Mesendoderm (in vitro differentiated cells): ENCODE measurements at regions not wholly inside any gene's neighbourhood (a gene's known extent, or its start where the extent isn't known, plus 50 kb on each side); places are given as distances from the start of the nearest gene placed in this dataset.

ENCODE experiments used
- DNase-seq: peaks from one replicate; pipeline ENCODE4 v3.0.0; 2013
- H2AK5ac ChIP-seq: 2 replicates; pipeline ENCODE4 v1.6.1; 2013; ENCODE audit warnings: low read length, inconsistent platforms
- H2BK120ac ChIP-seq: 2 replicates; pipeline ENCODE4 v1.6.1; 2013; ENCODE audit warnings: low read depth, mild to moderate bottlenecking, low read length, moderate library complexity, mixed read lengths
- H2BK15ac ChIP-seq: replicated peaks from 2 replicates; pipeline ENCODE4 v1.6.1; 2013; ENCODE audit warnings: low read depth, mild to moderate bottlenecking, moderate library complexity
- H2BK5ac ChIP-seq: 2 replicates; pipeline ENCODE4 v1.6.1; 2013; ENCODE audit warnings: low read length, inconsistent platforms
- H3K18ac ChIP-seq: 2 replicates; pipeline ENCODE4 v1.6.1; 2013; ENCODE audit warnings: mild to moderate bottlenecking, low read length, mixed read lengths
- H3K23ac ChIP-seq: one replicate; pipeline ENCODE4 v1.6.1; 2013; ENCODE audit warnings: low read length
- H3K27ac ChIP-seq: 2 replicates; pipeline ENCODE4 v1.5.1; 2013; ENCODE audit warnings: low read depth, mild to moderate bottlenecking, inconsistent platforms, low read length, moderate library complexity
- H3K27me3 ChIP-seq: 2 replicates; pipeline ENCODE4 v1.6.1; 2013; ENCODE audit warnings: low read length, control low read depth, mild to moderate bottlenecking, inconsistent platforms; ENCODE audit not compliant: insufficient read depth, poor library complexity
- H3K36me3 ChIP-seq: 2 replicates; pipeline ENCODE4 v1.6.1; 2013; ENCODE audit warnings: low read length, inconsistent platforms; ENCODE audit not compliant: control insufficient read depth, insufficient read depth
- H3K4ac ChIP-seq: one replicate; pipeline ENCODE4 v1.6.1; 2013; ENCODE audit warnings: low read depth, mild to moderate bottlenecking, low read length, moderate library complexity
- H3K4me1 ChIP-seq: 2 replicates; pipeline ENCODE4 v1.6.1; 2013; ENCODE audit warnings: low read depth, low read length, inconsistent platforms; ENCODE audit not compliant: control insufficient read depth
- H3K4me2 ChIP-seq: 2 replicates; pipeline ENCODE4 v1.6.1; 2013; ENCODE audit warnings: low read length
- H3K4me3 ChIP-seq: 2 replicates; pipeline ENCODE4 v1.5.1; 2013; ENCODE audit warnings: mild to moderate bottlenecking, low read length
- H3K56ac ChIP-seq: one replicate; pipeline ENCODE4 v1.6.1; 2013; ENCODE audit warnings: low read length
- H3K79me1 ChIP-seq: 2 replicates; pipeline ENCODE4 v1.6.1; 2013; ENCODE audit warnings: low read length, inconsistent platforms
- H3K79me2 ChIP-seq: 2 replicates; pipeline ENCODE4 v1.6.1; 2013; ENCODE audit warnings: mild to moderate bottlenecking, low read length; ENCODE audit not compliant: control insufficient read depth, insufficient read depth
- H3K9ac ChIP-seq: 2 replicates; pipeline ENCODE4 v1.6.1; 2013; ENCODE audit warnings: low read length, inconsistent platforms
- H4K5ac ChIP-seq: one replicate; pipeline ENCODE4 v1.6.1; 2013; ENCODE audit warnings: low read length
- H4K8ac ChIP-seq: one replicate; pipeline ENCODE4 v1.6.1; 2013; ENCODE audit warnings: low read depth, mild to moderate bottlenecking, control low read depth, low read length, moderate library complexity
- WGBS: extraction: QIAGEN DNeasy Blood & Tissue Kit; methylation state at CpG from one replicate; pipeline ENCODE4 v1.1.7; 2013; ENCODE audit warnings: low lambda C conversion rate, missing lambda C conversion rate; ENCODE audit not compliant: insufficient coverage; ENCODE audit errors: extremely low coverage; 5-methylcytosine and 5-hydroxymethylcytosine counted together

- H3K79me2 ChIP-seq: no peaks in the 10 kb centered on the region
- H3K27me3 ChIP-seq: no peaks in the 10 kb centered on the region
- H4K5ac ChIP-seq: no peak overlapping the region
- H3K9ac ChIP-seq: no peak overlapping the region
- H3K4me1 ChIP-seq: no peaks in the 10 kb centered on the region
- no CpG with 5 or more reads among the region's 2 CpGs for WGBS
- H3K4me2 ChIP-seq: no peak overlapping the region
- H2AK5ac ChIP-seq: no peak overlapping the region
- no peak overlapping the region for H4K8ac ChIP-seq
- H3K79me1 ChIP-seq: no peaks in the 10 kb centered on the region
- H3K18ac ChIP-seq: no peak overlapping the region
- H3K27ac ChIP-seq: no peak overlapping the region
- no peak overlapping the region for H2BK15ac ChIP-seq
- H2BK5ac ChIP-seq: no peak overlapping the region
- no peak overlapping the region for H2BK120ac ChIP-seq
- H3K23ac ChIP-seq: no peak overlapping the region
- no peak overlapping the region for H3K4me3 ChIP-seq
- no peaks in the 10 kb centered on the region for H3K36me3 ChIP-seq
- DNase-seq: no peak
- no peak overlapping the region for H3K4ac ChIP-seq
- no peak overlapping the region for H3K56ac ChIP-seq
Observed at GRCh38 chr4:133803341-133803740, 398.2 kb downstream of the PABPC4L start.

- H2BK15ac ChIP-seq: no peak overlapping the region
- no peak overlapping the region for H3K4ac ChIP-seq
- no peaks in the 10 kb centered on the region for H3K79me1 ChIP-seq
- no peak overlapping the region for H3K9ac ChIP-seq
- no peaks in the 10 kb centered on the region for H3K27me3 ChIP-seq
- H3K27ac ChIP-seq: no peak overlapping the region
- no peak overlapping the region for H4K5ac ChIP-seq
- no peak overlapping the region for H4K8ac ChIP-seq
- no peaks in the 10 kb centered on the region for H3K4me1 ChIP-seq
- no peak overlapping the region for H3K18ac ChIP-seq
- no peaks in the 10 kb centered on the region for H3K79me2 ChIP-seq
- H3K4me3 ChIP-seq: no peak overlapping the region
- no peak overlapping the region for H3K56ac ChIP-seq
- H3K36me3 ChIP-seq: no peaks in the 10 kb centered on the region
- H3K23ac ChIP-seq: no peak overlapping the region
- no peak overlapping the region for H2BK5ac ChIP-seq
- H3K4me2 ChIP-seq: no peak overlapping the region
- no peak overlapping the region for H2BK120ac ChIP-seq
- H2AK5ac ChIP-seq: no peak overlapping the region
- no peak for DNase-seq
- no CpG with 5 or more reads among the region's 3 CpGs for WGBS
Observed at GRCh38 chr4:133802359-133803140, 399.0 kb downstream of the PABPC4L start.

- DNase-seq: peak; percentile 8
- Histone ChIP-seq H3K23ac (no peak overlapping the region), H3K27me3 (no peaks in the 10 kb centered on the region), H3K56ac (no peak overlapping the region), H4K5ac (no peak overlapping the region), H3K79me1 (no peaks in the 10 kb centered on the region), H3K9ac (no peak overlapping the region), H3K4ac (no peak overlapping the region), H3K79me2 (no peaks in the 10 kb centered on the region), H2BK120ac (no peak overlapping the region), H3K4me2 (no peak overlapping the region), H3K4me1 (no peaks in the 10 kb centered on the region), H3K4me3 (no peak overlapping the region), H2BK5ac (no peak overlapping the region), H2AK5ac (no peak overlapping the region), H3K27ac (no peak overlapping the region), H2BK15ac (no peak overlapping the region), H3K36me3 (no peaks in the 10 kb centered on the region), H4K8ac (no peak overlapping the region), H3K18ac (no peak overlapping the region)
Observed at GRCh38 chr4:133801883-133802282, 399.7 kb downstream of the PABPC4L start.

GRCh38 chr4:133800966-133801365, 400.6 kb downstream of the PABPC4L start:
- Histone ChIP-seq H3K23ac (no peak overlapping the region), H3K4me3 (no peak overlapping the region), H2BK15ac (no peak overlapping the region), H4K8ac (no peak overlapping the region), H3K79me2 (no peaks in the 10 kb centered on the region), H3K4ac (no peak overlapping the region), H3K79me1 (no peaks in the 10 kb centered on the region), H3K4me1 (no peaks in the 10 kb centered on the region), H3K36me3 (no peaks in the 10 kb centered on the region), H3K27ac (no peak overlapping the region), H3K9ac (no peak overlapping the region), H3K4me2 (no peak overlapping the region), H2BK5ac (no peak overlapping the region), H3K27me3 (no peaks in the 10 kb centered on the region), H3K56ac (no peak overlapping the region), H3K18ac (no peak overlapping the region), H4K5ac (no peak overlapping the region), H2AK5ac (no peak overlapping the region), H2BK120ac (no peak overlapping the region)
- DNase-seq: no peak
- WGBS: no CpG with 5 or more reads among the region's 4 CpGs

- H3K27me3 ChIP-seq: no peaks in the 10 kb centered on the region
- H3K79me1 ChIP-seq: no peaks in the 10 kb centered on the region
- H2BK120ac ChIP-seq: no peak overlapping the region
- H4K8ac ChIP-seq: peak overlapping the region; percentile 76
- DNase-seq: no peak
- H3K4ac ChIP-seq: no peak overlapping the region
- H2BK5ac ChIP-seq: no peak overlapping the region
- no peak overlapping the region for H2BK15ac ChIP-seq
- H3K9ac ChIP-seq: no peak overlapping the region
- no peak overlapping the region for H3K4me2 ChIP-seq
- no peak overlapping the region for H3K18ac ChIP-seq
- H3K27ac ChIP-seq: no peak overlapping the region
- H3K23ac ChIP-seq: no peak overlapping the region
- no peak overlapping the region for H2AK5ac ChIP-seq
- H3K36me3 ChIP-seq: no peaks in the 10 kb centered on the region
- H3K56ac ChIP-seq: no peak overlapping the region
- H4K5ac ChIP-seq: no peak overlapping the region
- H3K4me1 ChIP-seq: no peaks in the 10 kb centered on the region
- no peaks in the 10 kb centered on the region for H3K79me2 ChIP-seq
- H3K4me3 ChIP-seq: no peak overlapping the region
- no CpG with 5 or more reads among the region's 3 CpGs for WGBS
Observed at GRCh38 chr4:133799717-133800315, 401.8 kb downstream of the PABPC4L start.

- Histone ChIP-seq H3K4me1 (no peaks in the 10 kb centered on the region), H3K4me3 (no peak overlapping the region), H3K23ac (no peak overlapping the region), H3K4ac (no peak overlapping the region), H3K56ac (no peak overlapping the region), H4K5ac (no peak overlapping the region), H3K79me2 (no peaks in the 10 kb centered on the region), H3K18ac (no peak overlapping the region), H2BK5ac (no peak overlapping the region), H3K79me1 (no peaks in the 10 kb centered on the region), H2AK5ac (no peak overlapping the region), H2BK120ac (no peak overlapping the region), H3K27me3 (no peaks in the 10 kb centered on the region), H4K8ac (no peak overlapping the region), H3K4me2 (no peak overlapping the region), H3K27ac (no peak overlapping the region), H3K36me3 (no peaks in the 10 kb centered on the region), H3K9ac (no peak overlapping the region), H2BK15ac (no peak overlapping the region)
- no peak for DNase-seq
- WGBS: no CpG with 5 or more reads among the region's 2 CpGs
Observed at GRCh38 chr4:133777661-133778060, 423.9 kb downstream of the PABPC4L start.
